Neural progenitor cell (in vitro differentiated cells): ENCODE measurements at regions not wholly inside any gene's neighbourhood (a gene's known extent, or its start where the extent isn't known, plus 50 kb on each side); places are given as distances from the start of the nearest gene placed in this dataset.

Source experiments
- DNase-seq: peaks from one replicate; pipeline ENCODE4 v3.0.0-alpha.2; 2016; ENCODE audit warnings: low spot score
- H2AFZ ChIP-seq: fragments of 200-600 bp; sonication (generic); replicated peaks from 2 replicates; pipeline ENCODE4 v1.6.1; 2016; ENCODE audit warnings: antibody characterized with exemption
- H3F3A ChIP-seq: fragments of 200-600 bp; sonication (generic); 2 replicates; pipeline ENCODE4 v1.6.1; 2016; ENCODE audit warnings: antibody characterized with exemption, low read depth
- H3K27ac ChIP-seq: fragments of 200-600 bp; sonication (generic); 2 replicates; pipeline ENCODE4 v1.5.1; 2016; ENCODE audit warnings: mild to moderate bottlenecking
- H3K27me3 ChIP-seq: fragments of 200-600 bp; sonication (generic); 2 replicates; pipeline ENCODE4 v1.6.1; 2016; ENCODE audit warnings: mild to moderate bottlenecking, moderate library complexity
- H3K36me3 ChIP-seq: fragments of 200-600 bp; sonication (generic); 2 replicates; pipeline ENCODE4 v1.5.1; 2016
- H3K4me1 ChIP-seq: fragments of 200-600 bp; sonication (generic); 2 replicates; pipeline ENCODE4 v1.6.1; 2016; ENCODE audit warnings: mixed run types
- H3K4me2 ChIP-seq: fragments of 200-600 bp; sonication (generic); 2 replicates; pipeline ENCODE4 v1.6.1; 2016
- H3K4me3 ChIP-seq: fragments of 200-600 bp; sonication (generic); 2 replicates; pipeline ENCODE4 v1.5.1; 2016
- H3K79me2 ChIP-seq: fragments of 200-600 bp; sonication (generic); 2 replicates; pipeline ENCODE4 v1.6.1; 2016; ENCODE audit warnings: low read depth
- H3K9ac ChIP-seq: fragments of 200-600 bp; sonication (generic); 2 replicates; pipeline ENCODE4 v1.6.1; 2016
- H3K9me3 ChIP-seq: fragments of 200-600 bp; sonication (generic); 2 replicates; pipeline ENCODE4 v1.5.1; 2016; ENCODE audit warnings: low read depth
- H4K20me1 ChIP-seq: fragments of 200-600 bp; sonication (generic); 2 replicates; pipeline ENCODE4 v1.6.1; 2016; ENCODE audit warnings: low read depth
- H3K27ac Mint-ChIP-seq: 3 replicates; pipeline ENCODE4 v1.8.0; 2021; ENCODE audit warnings: mixed read lengths
- H3K27me3 Mint-ChIP-seq: 2 replicates; pipeline ENCODE4 v1.8.0; 2022; ENCODE audit warnings: low read depth, mild to moderate bottlenecking, inconsistent platforms, moderate library complexity, mixed read lengths; ENCODE audit not compliant: insufficient read depth
- H3K36me3 Mint-ChIP-seq: 3 replicates; pipeline ENCODE4 v1.8.0; 2021; ENCODE audit warnings: mixed read lengths
- H3K4me1 Mint-ChIP-seq: 3 replicates; pipeline ENCODE4 v1.8.0; 2021; ENCODE audit warnings: mixed read lengths
- H3K4me3 Mint-ChIP-seq: 3 replicates; pipeline ENCODE4 v1.8.0; 2021; ENCODE audit warnings: mild to moderate bottlenecking, moderate library complexity, mixed read lengths
- H3K9me3 Mint-ChIP-seq: 3 replicates; pipeline ENCODE4 v1.8.0; 2020; ENCODE audit warnings: mixed read lengths
- EZH2 ChIP-seq: fragments of 200-600 bp; sonication (generic); IDR thresholded peaks from 2 replicates; pipeline ENCODE4 v1.6.1; 2017; ENCODE audit warnings: antibody characterized with exemption, mild to moderate bottlenecking, moderate library complexity
- EZH2phosphoT487 ChIP-seq: fragments of 200-600 bp; sonication (generic); IDR thresholded peaks from 2 replicates; pipeline ENCODE4 v1.6.1; 2017; ENCODE audit warnings: antibody characterized with exemption
- TF ChIP-seq, protein P1 (sequence below): fragments of 200-600 bp; sonication (generic); IDR thresholded peaks from 2 replicates; pipeline ENCODE4 v1.5.1; 2017; ENCODE audit warnings: antibody characterized with exemption, mild to moderate bottlenecking

DNA sequence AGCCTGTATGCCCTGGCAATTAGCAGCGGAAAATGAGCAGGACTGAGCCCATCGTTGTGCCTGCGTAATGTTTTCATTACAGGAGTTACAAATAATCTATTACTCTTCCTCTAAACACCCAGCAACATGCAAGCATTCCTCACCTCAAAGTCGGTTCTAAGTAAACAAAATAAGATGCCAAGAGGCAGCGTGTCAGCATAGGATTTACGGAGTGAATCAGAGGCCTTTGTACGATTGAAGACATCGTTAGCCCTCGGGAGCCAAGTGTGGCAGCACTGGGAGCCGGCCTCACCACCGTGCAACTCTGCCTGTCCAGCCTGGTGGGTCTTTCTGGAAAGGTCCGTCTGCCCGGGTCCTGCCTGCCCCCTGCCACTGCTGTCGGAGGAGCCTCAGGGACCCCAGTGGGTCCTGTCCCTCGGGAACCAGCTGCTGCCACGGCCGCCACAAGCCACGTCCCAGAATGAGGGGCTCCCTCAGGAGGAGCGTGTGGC is 80.1 kb upstream of the CTDP1 start:
- TF ChIP-seq, protein P1, sequence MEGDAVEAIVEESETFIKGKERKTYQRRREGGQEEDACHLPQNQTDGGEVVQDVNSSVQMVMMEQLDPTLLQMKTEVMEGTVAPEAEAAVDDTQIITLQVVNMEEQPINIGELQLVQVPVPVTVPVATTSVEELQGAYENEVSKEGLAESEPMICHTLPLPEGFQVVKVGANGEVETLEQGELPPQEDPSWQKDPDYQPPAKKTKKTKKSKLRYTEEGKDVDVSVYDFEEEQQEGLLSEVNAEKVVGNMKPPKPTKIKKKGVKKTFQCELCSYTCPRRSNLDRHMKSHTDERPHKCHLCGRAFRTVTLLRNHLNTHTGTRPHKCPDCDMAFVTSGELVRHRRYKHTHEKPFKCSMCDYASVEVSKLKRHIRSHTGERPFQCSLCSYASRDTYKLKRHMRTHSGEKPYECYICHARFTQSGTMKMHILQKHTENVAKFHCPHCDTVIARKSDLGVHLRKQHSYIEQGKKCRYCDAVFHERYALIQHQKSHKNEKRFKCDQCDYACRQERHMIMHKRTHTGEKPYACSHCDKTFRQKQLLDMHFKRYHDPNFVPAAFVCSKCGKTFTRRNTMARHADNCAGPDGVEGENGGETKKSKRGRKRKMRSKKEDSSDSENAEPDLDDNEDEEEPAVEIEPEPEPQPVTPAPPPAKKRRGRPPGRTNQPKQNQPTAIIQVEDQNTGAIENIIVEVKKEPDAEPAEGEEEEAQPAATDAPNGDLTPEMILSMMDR = no peak
- no peak for TF ChIP-seq EZH2phosphoT487
- no peak for TF ChIP-seq EZH2
- H3K27ac ChIP-seq = no peak overlapping the region
- H3K4me2 ChIP-seq = no peak overlapping the region
- H3F3A ChIP-seq = peaks cover 4% of the 10 kb centered on the region
- H3K27me3 ChIP-seq = no peaks in the 10 kb centered on the region
- peaks cover 2% of the 10 kb centered on the region for H3K27me3 Mint-ChIP-seq
- no peaks in the 10 kb centered on the region for H3K36me3 Mint-ChIP-seq
- H3K4me3 ChIP-seq = no peak overlapping the region
- peaks cover 2% of the 10 kb centered on the region for H3K9me3 Mint-ChIP-seq
- H4K20me1 ChIP-seq = no peaks in the 10 kb centered on the region
- H3K4me3 Mint-ChIP-seq = no peak overlapping the region
- H3K9ac ChIP-seq = no peak overlapping the region
- H3K27ac Mint-ChIP-seq = peak overlapping the region; percentile 70
- no peaks in the 10 kb centered on the region for H3K36me3 ChIP-seq
- H3K79me2 ChIP-seq = no peaks in the 10 kb centered on the region
- H3K4me1 ChIP-seq = peaks cover 6% of the 10 kb centered on the region
- no peak for DNase-seq
- H2AFZ ChIP-seq = no peak overlapping the region
- H3K4me1 Mint-ChIP-seq = peaks cover 19% of the 10 kb centered on the region
- no peaks in the 10 kb centered on the region for H3K9me3 ChIP-seq

- peaks cover 4% of the 10 kb centered on the region for H3F3A ChIP-seq
- H3K4me3 ChIP-seq = no peak overlapping the region
- no peak overlapping the region for H3K4me2 ChIP-seq
- H3K36me3 ChIP-seq = no peaks in the 10 kb centered on the region
- no peaks in the 10 kb centered on the region for H3K79me2 ChIP-seq
- Mint-ChIP-seq H3K27me3 (peaks cover 3% of the 10 kb centered on the region), H3K4me3 (no peak overlapping the region), H3K36me3 (no peaks in the 10 kb centered on the region), H3K4me1 (peaks cover 22% of the 10 kb centered on the region), H3K9me3 (peaks cover 2% of the 10 kb centered on the region), H3K27ac (no peak overlapping the region)
- H3K27me3 ChIP-seq = no peaks in the 10 kb centered on the region
- no peaks in the 10 kb centered on the region for H3K9me3 ChIP-seq
- TF ChIP-seq, protein P1 = no peak
- TF ChIP-seq EZH2 = no peak
- no peak for TF ChIP-seq EZH2phosphoT487
- no peak overlapping the region for H2AFZ ChIP-seq
- H3K27ac ChIP-seq = no peak overlapping the region
- no peak overlapping the region for H3K9ac ChIP-seq
- peaks cover 6% of the 10 kb centered on the region for H3K4me1 ChIP-seq
- no peaks in the 10 kb centered on the region for H4K20me1 ChIP-seq
- no peak for DNase-seq
Measured at GRCh38 chr18:79600141-79600540, 79.5 kb upstream of the CTDP1 start.

DNA sequence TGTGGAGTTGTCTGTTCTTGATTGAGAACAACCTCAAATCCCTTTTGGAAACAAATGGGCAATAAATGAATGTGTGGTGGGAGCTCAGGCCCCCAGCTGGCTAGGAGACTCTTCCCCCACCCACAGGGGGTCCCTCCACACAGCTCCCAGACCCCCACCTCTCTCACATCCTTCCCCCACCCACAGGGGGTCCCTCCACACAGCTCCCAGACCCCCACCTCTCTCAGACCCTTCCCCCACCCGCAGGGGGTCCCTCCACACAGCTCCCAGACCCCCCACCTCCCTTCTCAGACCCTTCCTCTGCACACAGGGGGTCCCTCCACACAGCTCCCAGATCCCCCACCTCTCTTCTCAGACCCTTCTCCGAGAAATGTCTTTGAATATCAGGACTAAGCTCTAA is 79.0 kb upstream of the CTDP1 start:
- peaks cover 2% of the 10 kb centered on the region for H3K9me3 Mint-ChIP-seq
- Histone ChIP-seq H3K4me1 (peaks cover 6% of the 10 kb centered on the region), H3K4me2 (no peak overlapping the region), H3K79me2 (no peaks in the 10 kb centered on the region), H2AFZ (no peak overlapping the region), H3K27ac (no peak overlapping the region), H3K9ac (no peak overlapping the region), H3K9me3 (no peaks in the 10 kb centered on the region), H3K36me3 (no peaks in the 10 kb centered on the region), H3F3A (peaks cover 4% of the 10 kb centered on the region), H4K20me1 (no peaks in the 10 kb centered on the region), H3K4me3 (no peak overlapping the region), H3K27me3 (no peaks in the 10 kb centered on the region)
- H3K27me3 Mint-ChIP-seq = peaks cover 5% of the 10 kb centered on the region
- DNase-seq = no peak
- H3K27ac Mint-ChIP-seq = no peak overlapping the region
- H3K36me3 Mint-ChIP-seq = no peaks in the 10 kb centered on the region
- H3K4me1 Mint-ChIP-seq = peaks cover 24% of the 10 kb centered on the region
- H3K4me3 Mint-ChIP-seq = no peak overlapping the region
- TF ChIP-seq EZH2phosphoT487 (no peak), EZH2 (no peak)
- TF ChIP-seq, protein P1 = no peak
